ENCODE measurements at regions not wholly inside any gene's neighbourhood (a gene's known extent, or its start where the extent isn't known, plus 50 kb on each side); places are given as distances from the start of the nearest gene placed in this dataset.

GRCh38 chr11:134861490-134862104 lies 449.6 kb upstream of the B3GAT1 start:
- no peak overlapping the region for H3K27ac ChIP-seq
- intact Hi-C loops (cut with DNase I) = no loop called here
- 71 to 80% methylated on average over 15 of the region's 15 CpGs for WGBS, 2 donors
- no peak for DNase-seq
- no peaks in the 10 kb centered on the region for H3K4me1 ChIP-seq
- H3K36me3 ChIP-seq = no peaks in the 10 kb centered on the region
- H3K27me3 ChIP-seq = no peaks in the 10 kb centered on the region
- no peak overlapping the region for H3K4me3 ChIP-seq (replicated peaks in 1 of 3)
- peak in 1 of 6 experiments; percentile 4 for TF ChIP-seq CTCF (IDR thresholded peaks at IDR 0.05)
- no peak for TF ChIP-seq POLR2A (IDR thresholded peaks at IDR 0.05)
- H3K9me3 ChIP-seq = no peaks in the 10 kb centered on the region

- intact Hi-C loops (cut with DNase I) = no loop called here
- Histone ChIP-seq H3K36me3 (no peaks in the 10 kb centered on the region), H3K27ac (no peak overlapping the region), H3K4me1 (no peaks in the 10 kb centered on the region), H3K4me3 (replicated peaks in 1 of 3) (no peak overlapping the region), H3K27me3 (no peaks in the 10 kb centered on the region), H3K9me3 (no peaks in the 10 kb centered on the region)
- DNase-seq = no peak
- TF ChIP-seq POLR2A (IDR thresholded peaks at IDR 0.05) = no peak
- TF ChIP-seq CTCF (IDR thresholded peaks at IDR 0.05) = no peak
- WGBS, 2 donors = 68 to 84% methylated on average over 6 to 8 of the region's 8 CpGs
These were observed 446.9 kb upstream of the B3GAT1 start for GRCh38 chr11:134858783-134859480.

GRCh38 chr11:134857035-134857434 lies 445.0 kb upstream of the B3GAT1 start:
- WGBS, 2 donors = 90 to 98% methylated on average over 4 of the region's 4 CpGs
- no peaks in the 10 kb centered on the region for H3K27me3 ChIP-seq

GRCh38 chr11:134856056-134856971 lies 444.3 kb upstream of the B3GAT1 start:
- WGBS, 2 donors = 69 to 71% methylated on average over 4 to 8 of the region's 14 CpGs
- no peaks in the 10 kb centered on the region for H3K27me3 ChIP-seq
- no peak overlapping the region for H3K27ac ChIP-seq
- DNase-seq = no peak
- TF ChIP-seq CTCF (IDR thresholded peaks at IDR 0.05) (no peak), POLR2A (IDR thresholded peaks at IDR 0.05) (no peak)
- H3K4me3 ChIP-seq (replicated peaks in 1 of 3) = no peak overlapping the region
- no peaks in the 10 kb centered on the region for H3K4me1 ChIP-seq
- intact Hi-C loops (cut with DNase I) = no loop called here
- no peaks in the 10 kb centered on the region for H3K9me3 ChIP-seq
- H3K36me3 ChIP-seq = no peaks in the 10 kb centered on the region

More at GRCh38 chr11:134857035-134857434, 445.0 kb upstream of the B3GAT1 start:
- Histone ChIP-seq H3K4me1 (no peaks in the 10 kb centered on the region), H3K9me3 (no peaks in the 10 kb centered on the region), H3K27ac (no peak overlapping the region), H3K4me3 (replicated peaks in 1 of 3) (no peak overlapping the region), H3K36me3 (no peaks in the 10 kb centered on the region)
- TF ChIP-seq POLR2A (IDR thresholded peaks at IDR 0.05) (no peak), CTCF (IDR thresholded peaks at IDR 0.05) (no peak)
- DNase-seq = no peak
- intact Hi-C loops (cut with DNase I) = no loop called here

All from thyroid gland (tissue), 4 donors.